HuH-7 (cell line): ENCODE measurements at regions not wholly inside any gene's neighbourhood (a gene's known extent, or its start where the extent isn't known, plus 50 kb on each side); places are given as distances from the start of the nearest gene placed in this dataset.
"Not testable (repeated sequence)": the region's sequence is repeated elsewhere in the genome, so short reads cannot be mapped to it uniquely, and the experiment has no call there.

Source experiments
- DNase-seq: peaks from one replicate; pipeline ENCODE4 v3.0.0; 2011; ENCODE audit warnings: low spot score

GRCh38 chr3:18987862-18988447 is 160.4 kb upstream of the KCNH8 start:
- DNase-seq, result no peak

GRCh38 chr3:18987070-18987469 is 161.2 kb upstream of the KCNH8 start:
- no peak for DNase-seq

GRCh38 chr3:18982920-18983319 is 165.4 kb upstream of the KCNH8 start:
- no peak for DNase-seq

GRCh38 chr3:18976102-18976501 is 172.2 kb upstream of the KCNH8 start:
- DNase-seq, result not testable (repeated sequence)

- no peak for DNase-seq
Measured at GRCh38 chr3:18968120-18968519, 180.2 kb upstream of the KCNH8 start.

- DNase-seq, result no peak
Measured at GRCh38 chr3:18965781-18966180, 182.5 kb upstream of the KCNH8 start.

- DNase-seq, result no peak
Measured at GRCh38 chr3:18964640-18965039, 183.7 kb upstream of the KCNH8 start.

- no peak for DNase-seq
Measured at GRCh38 chr3:18951333-18951732, 197.0 kb upstream of the KCNH8 start.

- DNase-seq, result peak; percentile 44
Measured at GRCh38 chr3:18946524-18946923, 201.8 kb upstream of the KCNH8 start.

- no peak for DNase-seq
Measured at GRCh38 chr3:18937574-18937973, 210.7 kb upstream of the KCNH8 start.

GRCh38 chr3:18919158-18919557 is 229.2 kb upstream of the KCNH8 start:
- no peak for DNase-seq

GRCh38 chr3:18917923-18918322 is 230.4 kb upstream of the KCNH8 start:
- no peak for DNase-seq

GRCh38 chr3:18902081-18902793 is 246.1 kb upstream of the KCNH8 start:
- DNase-seq, result no peak

- no peak for DNase-seq
Measured at GRCh38 chr3:18901571-18901970, 246.7 kb upstream of the KCNH8 start.

GRCh38 chr3:18900994-18901393 is 247.3 kb upstream of the KCNH8 start:
- DNase-seq, result no peak

GRCh38 chr3:18898911-18899310 is 249.4 kb upstream of the KCNH8 start:
- no peak for DNase-seq

GRCh38 chr3:18892756-18893155 is 255.6 kb upstream of the KCNH8 start:
- no peak for DNase-seq

GRCh38 chr3:18892047-18892446 is 256.3 kb upstream of the KCNH8 start:
- no peak for DNase-seq

GRCh38 chr3:18891641-18892040 is 256.7 kb upstream of the KCNH8 start:
- DNase-seq, result no peak

GRCh38 chr3:18890449-18890848 is 257.9 kb upstream of the KCNH8 start:
- no peak for DNase-seq

GRCh38 chr3:18888819-18889218 is 259.5 kb upstream of the KCNH8 start:
- DNase-seq, result no peak

GRCh38 chr3:18888370-18888769 is 259.9 kb upstream of the KCNH8 start:
- no peak for DNase-seq

GRCh38 chr3:18886331-18886730 is 262.0 kb upstream of the KCNH8 start:
- DNase-seq, result no peak

- no peak for DNase-seq
Measured at GRCh38 chr3:18885612-18886011, 262.7 kb upstream of the KCNH8 start.
